ENCODE measurements at regions not wholly inside any gene's neighbourhood (a gene's known extent, or its start where the extent isn't known, plus 50 kb on each side); places are given as distances from the start of the nearest gene placed in this dataset.

GRCh38 chrX:776529-777230, 146.1 kb downstream of the SHOX start:
- H3K4me1 Mint-ChIP-seq, result no peaks in the 10 kb centered on the region
- H3K36me3 Mint-ChIP-seq, result no peaks in the 10 kb centered on the region
- no peaks in the 10 kb centered on the region for H3K36me3 ChIP-seq (ENCODE audit: control insufficient read depth in 2 of 2, extremely low read depth in 1 of 2, insufficient read depth in 1 of 2, low read length in 1 of 2)
- H3K27me3 Mint-ChIP-seq, result peaks cover 0 to 3% of the 10 kb centered on the region in 2 donors
- ChIA-PET POLR2A (no interaction called here), CTCF (no interaction called here)
- H3K9me3 Mint-ChIP-seq, result peaks cover 0 to 8% (median 4%) of the 10 kb centered on the region in 3 donors
- ATAC-seq (replicated peaks in 1 of 4) (no peak), DNase-seq (no peak)
- no peaks in the 10 kb centered on the region for H3K4me1 ChIP-seq (ENCODE audit: control insufficient read depth in 1 of 2, extremely low read depth in 1 of 2, insufficient read depth in 2 of 2, low read length in 2 of 2)
- no peak overlapping the region for H3K4me3 Mint-ChIP-seq
- H3K9me3 ChIP-seq, result no peaks in the 10 kb centered on the region
- 72% methylated on average over 7 of the region's 14 CpGs for WGBS (ENCODE audit: insufficient coverage)
- no peak overlapping the region for H3K27ac ChIP-seq (ENCODE audit: low read length)
- H3K27ac Mint-ChIP-seq, result no peak overlapping the region
- peaks cover 0 to 5% of the 10 kb centered on the region in 2 experiments for H3K27me3 ChIP-seq (replicated peaks in 1 of 2; ENCODE audit: control insufficient read depth in 2 of 2, extremely low read depth in 1 of 2, insufficient read depth in 2 of 2, low read length in 1 of 2)
- no peak overlapping the region for H3K4me3 ChIP-seq (ENCODE audit: control insufficient read depth in 1 of 2, extremely low read depth in 1 of 2, low read length in 1 of 2)

GRCh38 chrX:776061-776460, 145.5 kb downstream of the SHOX start:
- peaks cover 4 to 8% (median 4%) of the 10 kb centered on the region in 3 donors for H3K9me3 Mint-ChIP-seq
- H3K27ac Mint-ChIP-seq, result no peak overlapping the region
- H3K4me1 Mint-ChIP-seq, result no peaks in the 10 kb centered on the region
- H3K27me3 Mint-ChIP-seq, result peaks cover 2 to 3% of the 10 kb centered on the region in 2 donors
- ChIA-PET POLR2A (no interaction called here), CTCF (no interaction called here)
- H3K4me1 ChIP-seq (ENCODE audit: control insufficient read depth in 1 of 2, extremely low read depth in 1 of 2, insufficient read depth in 2 of 2, low read length in 2 of 2), result no peaks in the 10 kb centered on the region
- DNase-seq (no peak), ATAC-seq (replicated peaks in 1 of 4) (no peak)
- 71% methylated on average over 8 of the region's 9 CpGs for WGBS (ENCODE audit: insufficient coverage)
- no peaks in the 10 kb centered on the region for H3K9me3 ChIP-seq
- H3K36me3 ChIP-seq (ENCODE audit: control insufficient read depth in 2 of 2, extremely low read depth in 1 of 2, insufficient read depth in 1 of 2, low read length in 1 of 2), result no peaks in the 10 kb centered on the region
- peaks cover 0 to 8% of the 10 kb centered on the region in 2 experiments for H3K27me3 ChIP-seq (replicated peaks in 1 of 2; ENCODE audit: control insufficient read depth in 2 of 2, extremely low read depth in 1 of 2, insufficient read depth in 2 of 2, low read length in 1 of 2)
- no peak overlapping the region for H3K27ac ChIP-seq (ENCODE audit: low read length)
- H3K36me3 Mint-ChIP-seq, result no peaks in the 10 kb centered on the region
- H3K4me3 Mint-ChIP-seq, result no peak overlapping the region
- H3K4me3 ChIP-seq (ENCODE audit: control insufficient read depth in 1 of 2, extremely low read depth in 1 of 2, low read length in 1 of 2), result no peak overlapping the region

- Histone ChIP-seq H3K36me3 (ENCODE audit: control insufficient read depth in 2 of 2, extremely low read depth in 1 of 2, insufficient read depth in 1 of 2, low read length in 1 of 2) (no peaks in the 10 kb centered on the region), H3K4me1 (ENCODE audit: control insufficient read depth in 1 of 2, extremely low read depth in 1 of 2, insufficient read depth in 2 of 2, low read length in 2 of 2) (no peaks in the 10 kb centered on the region), H3K27me3 (replicated peaks in 1 of 2; ENCODE audit: control insufficient read depth in 2 of 2, extremely low read depth in 1 of 2, insufficient read depth in 2 of 2, low read length in 1 of 2) (peaks cover 0 to 14% of the 10 kb centered on the region in 2 experiments), H3K9me3 (no peaks in the 10 kb centered on the region), H3K4me3 (ENCODE audit: control insufficient read depth in 1 of 2, extremely low read depth in 1 of 2, low read length in 1 of 2) (no peak overlapping the region), H3K27ac (ENCODE audit: low read length) (no peak overlapping the region)
- peaks cover 4 to 8% (median 6%) of the 10 kb centered on the region in 3 donors for H3K9me3 Mint-ChIP-seq
- H3K4me1 Mint-ChIP-seq, result no peaks in the 10 kb centered on the region
- H3K36me3 Mint-ChIP-seq, result no peaks in the 10 kb centered on the region
- H3K4me3 Mint-ChIP-seq, result no peak overlapping the region
- WGBS (ENCODE audit: insufficient coverage), result 91% methylated on average over 7 of the region's 8 CpGs
- H3K27ac Mint-ChIP-seq, result no peak overlapping the region
- ATAC-seq (replicated peaks in 1 of 4), result no peak
- H3K27me3 Mint-ChIP-seq, result peaks cover 3 to 9% of the 10 kb centered on the region in 2 donors
- ChIA-PET POLR2A (no interaction called here), CTCF (no interaction called here)
- DNase-seq, result no peak
These were observed 143.9 kb downstream of the SHOX start for GRCh38 chrX:774536-774935.

- Mint-ChIP-seq H3K4me3 (no peak overlapping the region), H3K9me3 (peaks cover 3 to 6% (median 4%) of the 10 kb centered on the region in 3 donors), H3K36me3 (no peaks in the 10 kb centered on the region), H3K27me3 (peaks cover 3 to 9% of the 10 kb centered on the region in 2 donors), H3K4me1 (no peaks in the 10 kb centered on the region), H3K27ac (no peak overlapping the region)
- Histone ChIP-seq H3K27me3 (replicated peaks in 1 of 2; ENCODE audit: control insufficient read depth in 2 of 2, extremely low read depth in 1 of 2, insufficient read depth in 2 of 2, low read length in 1 of 2) (peaks cover 0 to 14% of the 10 kb centered on the region in 2 experiments), H3K4me3 (ENCODE audit: control insufficient read depth in 1 of 2, extremely low read depth in 1 of 2, low read length in 1 of 2) (no peak overlapping the region), H3K36me3 (ENCODE audit: control insufficient read depth in 2 of 2, extremely low read depth in 1 of 2, insufficient read depth in 1 of 2, low read length in 1 of 2) (no peaks in the 10 kb centered on the region), H3K27ac (ENCODE audit: low read length) (no peak overlapping the region), H3K4me1 (ENCODE audit: control insufficient read depth in 1 of 2, extremely low read depth in 1 of 2, insufficient read depth in 2 of 2, low read length in 2 of 2) (no peaks in the 10 kb centered on the region), H3K9me3 (no peaks in the 10 kb centered on the region)
- ChIA-PET CTCF (no interaction called here), POLR2A (no interaction called here)
- whole genome bisulfite sequencing (ENCODE audit: insufficient coverage), result 82% methylated on average over 4 of the region's 9 CpGs
- DNase-seq (no peak), ATAC-seq (replicated peaks in 1 of 4) (no peak)
These were observed 142.9 kb downstream of the SHOX start for GRCh38 chrX:773292-774025.

GRCh38 chrX:771536-771935, 140.9 kb downstream of the SHOX start:
- peaks cover 4 to 11% (median 10%) of the 10 kb centered on the region in 3 donors for H3K9me3 Mint-ChIP-seq
- no peak overlapping the region for H3K27ac Mint-ChIP-seq
- H3K4me3 Mint-ChIP-seq, result no peak overlapping the region
- Histone ChIP-seq H3K4me3 (ENCODE audit: control insufficient read depth in 1 of 2, extremely low read depth in 1 of 2, low read length in 1 of 2) (no peak overlapping the region), H3K27ac (ENCODE audit: low read length) (no peak overlapping the region), H3K27me3 (replicated peaks in 1 of 2; ENCODE audit: control insufficient read depth in 2 of 2, extremely low read depth in 1 of 2, insufficient read depth in 2 of 2, low read length in 1 of 2) (peaks cover 0 to 12% of the 10 kb centered on the region in 2 experiments), H3K9me3 (no peaks in the 10 kb centered on the region), H3K4me1 (ENCODE audit: control insufficient read depth in 1 of 2, extremely low read depth in 1 of 2, insufficient read depth in 2 of 2, low read length in 2 of 2) (no peaks in the 10 kb centered on the region), H3K36me3 (ENCODE audit: control insufficient read depth in 2 of 2, extremely low read depth in 1 of 2, insufficient read depth in 1 of 2, low read length in 1 of 2) (no peaks in the 10 kb centered on the region)
- WGBS (ENCODE audit: insufficient coverage), result 50% methylated on average over 2 of the region's 6 CpGs
- no peak for ATAC-seq (replicated peaks in 1 of 4)
- H3K27me3 Mint-ChIP-seq, result peaks cover 3 to 9% of the 10 kb centered on the region in 2 donors
- H3K4me1 Mint-ChIP-seq, result no peaks in the 10 kb centered on the region
- ChIA-PET CTCF (no interaction called here), POLR2A (no interaction called here)
- DNase-seq, result no peak
- H3K36me3 Mint-ChIP-seq, result no peaks in the 10 kb centered on the region

- ChIA-PET POLR2A (no interaction called here), CTCF (no interaction called here)
- Histone ChIP-seq H3K27me3 (replicated peaks in 1 of 2; ENCODE audit: control insufficient read depth in 2 of 2, extremely low read depth in 1 of 2, insufficient read depth in 2 of 2, low read length in 1 of 2) (peaks cover 0 to 12% of the 10 kb centered on the region in 2 experiments), H3K9me3 (no peaks in the 10 kb centered on the region), H3K4me1 (ENCODE audit: control insufficient read depth in 1 of 2, extremely low read depth in 1 of 2, insufficient read depth in 2 of 2, low read length in 2 of 2) (no peaks in the 10 kb centered on the region), H3K27ac (ENCODE audit: low read length) (no peak overlapping the region), H3K4me3 (ENCODE audit: control insufficient read depth in 1 of 2, extremely low read depth in 1 of 2, low read length in 1 of 2) (no peak overlapping the region), H3K36me3 (ENCODE audit: control insufficient read depth in 2 of 2, extremely low read depth in 1 of 2, insufficient read depth in 1 of 2, low read length in 1 of 2) (no peaks in the 10 kb centered on the region)
- no peak for ATAC-seq (replicated peaks in 1 of 4)
- WGBS (ENCODE audit: insufficient coverage), result no CpG with 5 or more reads among the region's 3 CpGs
- no peak overlapping the region for H3K4me3 Mint-ChIP-seq
- H3K4me1 Mint-ChIP-seq, result no peaks in the 10 kb centered on the region
- no peaks in the 10 kb centered on the region for H3K36me3 Mint-ChIP-seq
- H3K27me3 Mint-ChIP-seq, result peaks cover 3 to 9% of the 10 kb centered on the region in 2 donors
- DNase-seq, result no peak
- no peak overlapping the region for H3K27ac Mint-ChIP-seq
- peaks cover 0 to 10% (median 9%) of the 10 kb centered on the region in 3 donors for H3K9me3 Mint-ChIP-seq
These were observed 139.2 kb downstream of the SHOX start for GRCh38 chrX:769796-770195.
